ENCODE measurements at regions not wholly inside any gene's neighbourhood (a gene's known extent, or its start where the extent isn't known, plus 50 kb on each side); places are given as distances from the start of the nearest gene placed in this dataset.
"Not testable (repeated sequence)": the region's sequence is repeated elsewhere in the genome, so short reads cannot be mapped to it uniquely, and the experiment has no call there.

DNA sequence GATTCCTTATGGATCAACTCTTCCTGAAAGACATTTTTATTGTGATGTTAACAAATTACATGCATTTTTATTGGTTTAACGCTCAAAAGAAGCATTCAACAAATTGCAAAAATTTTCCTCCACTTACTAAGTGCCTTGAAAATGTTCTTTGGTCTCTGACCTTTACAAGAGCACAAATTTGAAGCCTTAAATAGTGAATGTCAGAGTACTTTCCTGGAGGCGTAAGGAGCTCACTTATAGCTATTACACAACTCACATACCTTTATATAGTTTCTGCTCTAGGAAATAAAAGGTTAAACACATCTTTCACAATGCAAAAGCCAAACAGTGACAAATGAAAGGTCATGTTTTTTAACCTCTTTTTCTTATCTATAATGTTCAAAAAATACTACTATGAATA, 405.7 kb upstream of the ZNF804A start:
- no peak overlapping the region for H3K9ac ChIP-seq
- H4K20me1 ChIP-seq (ENCODE audit: insufficient read depth): no peaks in the 10 kb centered on the region
- H3K27me3 ChIP-seq (ENCODE audit: insufficient read depth): no peaks in the 10 kb centered on the region
- DNase-seq: no peak
- ChIA-PET CTCF (interaction anchor here (1.2 kb wide), 1 partner anchor 18 kb away, joined by 3 read pairs; no protein-coding TSS in a partner anchor), POLR2A (no interaction called here)
- H3K9me2 ChIP-seq: no peaks in the 10 kb centered on the region
- H2AFZ ChIP-seq (ENCODE audit: low read depth): no peak overlapping the region
- no peaks in the 10 kb centered on the region for H3K4me1 ChIP-seq (ENCODE audit: control insufficient read depth in 1 of 2, insufficient read depth in 2 of 2, low read depth in 1 of 2, low read length in 1 of 2)
- H3K79me2 ChIP-seq (ENCODE audit: insufficient read depth): no peaks in the 10 kb centered on the region
- H3K9me3 ChIP-seq: no peaks in the 10 kb centered on the region
- no peak overlapping the region for H3K27ac ChIP-seq (ENCODE audit: low read depth in 2 of 2, low read length in 1 of 2)
- no peaks in the 10 kb centered on the region for H3K36me3 ChIP-seq (replicated peaks in 1 of 2; ENCODE audit: control insufficient read depth in 1 of 2, insufficient read depth in 2 of 2, low read length in 1 of 2)
- TF ChIP-seq NRF1 (IDR thresholded peaks at IDR 0.05; ENCODE audit: low read depth, low read length) (no peak), TAF1 (IDR thresholded peaks at IDR 0.05; ENCODE audit: borderline replicate concordance, low read depth, low read length) (no peak), MEF2A (IDR thresholded peaks at IDR 0.05; ENCODE audit: borderline replicate concordance, low read depth) (no peak), ELF1 (IDR thresholded peaks at IDR 0.05) (no peak), MAX (IDR thresholded peaks at IDR 0.05; ENCODE audit: low read depth) (no peak), TCF12 (IDR thresholded peaks at IDR 0.05) (no peak), FOXJ3 (CRISPR knock-in tag; IDR thresholded peaks at IDR 0.05) (no peak), ZBTB33 (IDR thresholded peaks at IDR 0.05; ENCODE audit: borderline replicate concordance, low read depth) (no peak), FOXM1 (IDR thresholded peaks at IDR 0.05; ENCODE audit: low read depth) (no peak), GABPA (IDR thresholded peaks at IDR 0.05; ENCODE audit: low read depth) (no peak), RCOR1 (IDR thresholded peaks at IDR 0.05; ENCODE audit: low read length) (no peak)
- TF ChIP-seq, protein P1, sequence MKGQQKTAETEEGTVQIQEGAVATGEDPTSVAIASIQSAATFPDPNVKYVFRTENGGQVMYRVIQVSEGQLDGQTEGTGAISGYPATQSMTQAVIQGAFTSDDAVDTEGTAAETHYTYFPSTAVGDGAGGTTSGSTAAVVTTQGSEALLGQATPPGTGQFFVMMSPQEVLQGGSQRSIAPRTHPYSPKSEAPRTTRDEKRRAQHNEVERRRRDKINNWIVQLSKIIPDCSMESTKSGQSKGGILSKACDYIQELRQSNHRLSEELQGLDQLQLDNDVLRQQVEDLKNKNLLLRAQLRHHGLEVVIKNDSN (IDR thresholded peaks at IDR 0.05; ENCODE audit: borderline replicate concordance, low read depth): no peak
- 48% methylated on average over 2 of the region's 2 CpGs for WGBS (ENCODE audit: low lambda C conversion rate)
- no peaks in the 10 kb centered on the region for H3F3A ChIP-seq (replicated peaks; ENCODE audit: insufficient read depth)
- no peak overlapping the region for H3K4me3 ChIP-seq (ENCODE audit: low read depth in 2 of 2, low read length in 1 of 2)
- H3K4me2 ChIP-seq: no peak overlapping the region

DNA sequence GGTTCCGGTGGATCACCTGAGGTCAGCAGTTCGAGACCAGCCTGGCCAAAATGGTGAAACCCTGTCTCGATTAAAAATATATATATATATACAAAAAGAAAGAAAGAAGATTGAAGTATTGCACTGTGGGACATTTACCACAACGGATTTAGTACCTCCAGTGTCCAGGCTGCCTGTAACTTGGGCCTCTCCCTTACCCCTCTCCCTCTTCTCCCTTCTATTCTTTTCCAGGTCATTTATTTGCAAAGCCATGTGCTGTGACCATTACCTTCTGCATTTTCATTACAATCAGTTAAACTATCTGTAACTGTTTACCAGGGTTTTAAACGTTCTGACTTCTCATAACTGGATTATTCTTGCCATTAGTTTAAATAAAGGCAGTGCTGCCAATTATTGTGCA, 400.9 kb upstream of the ZNF804A start:
- Histone ChIP-seq H3K4me3 (ENCODE audit: low read depth in 2 of 2, low read length in 1 of 2) (no peak overlapping the region), H3K4me1 (ENCODE audit: control insufficient read depth in 1 of 2, insufficient read depth in 2 of 2, low read depth in 1 of 2, low read length in 1 of 2) (no peaks in the 10 kb centered on the region; a peak in 1 of 4 replicates), H3K9me3 (no peaks in the 10 kb centered on the region), H3K79me2 (ENCODE audit: insufficient read depth) (no peaks in the 10 kb centered on the region), H3K36me3 (replicated peaks in 1 of 2; ENCODE audit: control insufficient read depth in 1 of 2, insufficient read depth in 2 of 2, low read length in 1 of 2) (no peaks in the 10 kb centered on the region), H3K9ac (no peak overlapping the region), H2AFZ (ENCODE audit: low read depth) (no peak overlapping the region), H3K9me2 (no peaks in the 10 kb centered on the region), H3K4me2 (no peak overlapping the region), H3K27ac (ENCODE audit: low read depth in 2 of 2, low read length in 1 of 2) (no peak overlapping the region), H4K20me1 (ENCODE audit: insufficient read depth) (no peaks in the 10 kb centered on the region), H3K27me3 (ENCODE audit: insufficient read depth) (no peaks in the 10 kb centered on the region), H3F3A (replicated peaks; ENCODE audit: insufficient read depth) (no peaks in the 10 kb centered on the region)
- ChIA-PET CTCF (no interaction called here), POLR2A (no interaction called here)
- DNase-seq: no peak
- TF ChIP-seq MAX (IDR thresholded peaks at IDR 0.05; ENCODE audit: low read depth) (no peak), RAD21 (IDR thresholded peaks at IDR 0.05; ENCODE audit: low read length) (no peak), EZH2phosphoT487 (IDR thresholded peaks at IDR 0.05; ENCODE audit: borderline replicate concordance, low read depth) (no peak), PBX3 (IDR thresholded peaks at IDR 0.05) (no peak), SMC3 (IDR thresholded peaks at IDR 0.05; ENCODE audit: low read depth, low read length) (no peak)
- 41% methylated on average over 5 of the region's 5 CpGs for whole genome bisulfite sequencing (ENCODE audit: low lambda C conversion rate)

DNA sequence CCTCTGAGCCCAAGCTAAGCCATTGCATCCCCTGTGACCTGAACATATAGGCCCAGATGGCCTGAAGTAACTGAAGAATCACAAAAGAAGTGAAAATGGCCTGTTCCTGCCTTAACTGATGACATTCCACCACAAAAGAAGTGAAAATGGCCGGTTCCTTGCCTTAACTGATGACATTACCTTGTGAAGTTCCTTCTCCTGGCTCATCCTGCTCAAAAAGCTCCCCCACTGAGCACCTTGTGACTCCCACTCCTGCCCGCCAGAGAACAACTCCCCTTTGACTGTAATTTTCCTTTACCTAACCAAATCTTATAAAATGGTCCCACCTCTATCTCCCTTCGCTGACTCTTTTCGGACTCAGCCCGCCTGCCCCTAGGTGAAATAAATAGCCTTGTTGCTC, 399.5 kb upstream of the ZNF804A start:
- H3K27me3 ChIP-seq (ENCODE audit: insufficient read depth); CTCF ChIA-PET; DNase-seq; H2AFZ ChIP-seq (ENCODE audit: low read depth); H3K36me3 ChIP-seq (replicated peaks in 1 of 2; ENCODE audit: control insufficient read depth in 1 of 2, insufficient read depth in 2 of 2, low read length in 1 of 2); H3K27ac ChIP-seq (ENCODE audit: low read depth in 2 of 2, low read length in 1 of 2); H3K4me1 ChIP-seq (ENCODE audit: control insufficient read depth in 1 of 2, insufficient read depth in 2 of 2, low read depth in 1 of 2, low read length in 1 of 2); H3K79me2 ChIP-seq (ENCODE audit: insufficient read depth); H4K20me1 ChIP-seq (ENCODE audit: insufficient read depth); H3K4me3 ChIP-seq (ENCODE audit: low read depth in 2 of 2, low read length in 1 of 2); H3F3A ChIP-seq (replicated peaks; ENCODE audit: insufficient read depth); H3K9me3 ChIP-seq; H3K4me2 ChIP-seq; H3K9ac ChIP-seq; POLR2A ChIA-PET; H3K9me2 ChIP-seq: not testable (repeated sequence)
- WGBS (ENCODE audit: low lambda C conversion rate): 78% methylated on average over 5 of the region's 5 CpGs

Measured in SK-N-SH (cell line).